Kidney (tissue), 13 donors: ENCODE measurements at regions not wholly inside any gene's neighbourhood (a gene's known extent, or its start where the extent isn't known, plus 50 kb on each side); places are given as distances from the start of the nearest gene placed in this dataset.

Experiments used
- DNase-seq, 5 donors: peaks; one replicate each; pipeline ENCODE4 v3.0.0-alpha.2; 2013 to 2020
- FAIRE-seq: peaks from 2 replicates; lab custom pipeline; 2012; peaks lifted over from hg19 to GRCh38; lab: Jason Lieb, UNC
- H3K27ac ChIP-seq, 2 donors: one replicate each; pipeline ENCODE4 v1.7.0; 2013; ENCODE audit warnings: low read depth in 2 of 2, low read length in 2 of 2, inconsistent platforms in 1 of 2
- H3K27me3 ChIP-seq: one replicate; pipeline ENCODE4 v1.7.1; 2013; ENCODE audit warnings: low read length, inconsistent platforms; ENCODE audit not compliant: control insufficient read depth, insufficient read depth
- H3K36me3 ChIP-seq, 3 donors: one replicate each; pipeline versions ENCODE4 v1.7.0 to v1.7.1; 2013; ENCODE audit warnings: low read length in 3 of 3, control low read depth in 1 of 3, inconsistent platforms in 1 of 3; ENCODE audit not compliant: insufficient read depth in 3 of 3, control insufficient read depth in 2 of 3
- H3K4me1 ChIP-seq, 3 donors: one replicate each; pipeline versions ENCODE4 v1.7.0 to v1.7.1; 2013; ENCODE audit warnings: low read length in 3 of 3, inconsistent platforms in 1 of 3, low read depth in 1 of 3; ENCODE audit not compliant: control insufficient read depth in 2 of 3, insufficient read depth in 2 of 3
- H3K4me3 ChIP-seq, 3 donors: one replicate each; pipeline versions ENCODE4 v1.7.0 to v1.8.1; 2013; ENCODE audit warnings: low read length in 3 of 3, control low read depth in 1 of 3, inconsistent platforms in 1 of 3
- H3K9ac ChIP-seq, 3 donors: one replicate each; pipeline versions ENCODE4 v1.7.0 to v1.7.1; 2013; ENCODE audit warnings: low read length in 3 of 3, control low read depth in 1 of 3, inconsistent platforms in 1 of 3
- H3K9me3 ChIP-seq, 3 donors: one replicate each; pipeline versions ENCODE4 v1.7.0 to v1.7.1; 2013; ENCODE audit warnings: low read length in 3 of 3, control low read depth in 1 of 3, inconsistent platforms in 1 of 3; ENCODE audit not compliant: control insufficient read depth in 2 of 3, insufficient read depth in 1 of 3
- intact Hi-C: fragments of 100-400 bp; cut with DNase I; formaldehyde crosslinking; loops from one replicate; pipeline ENCODE4 v1.11.1; 2022
- TF ChIP-seq, protein P1 (sequence below): IDR thresholded peaks from 3 replicates; pipeline ENCODE4 v1.5.1; 2012; ENCODE audit warnings: mild to moderate bottlenecking, moderate library complexity, borderline replicate concordance; ENCODE audit not compliant: insufficient read depth; ENCODE audit errors: extremely low read depth
- donor health status: control.
- donor health status: control.
- donor health status: control.
- donor health status: control.
- donor health status: control.
- donor health status: DM: yes; HTN: yes; CAD: no.
- donor health status: Normal renal cell carcinoma (clear cell type).

DNA sequence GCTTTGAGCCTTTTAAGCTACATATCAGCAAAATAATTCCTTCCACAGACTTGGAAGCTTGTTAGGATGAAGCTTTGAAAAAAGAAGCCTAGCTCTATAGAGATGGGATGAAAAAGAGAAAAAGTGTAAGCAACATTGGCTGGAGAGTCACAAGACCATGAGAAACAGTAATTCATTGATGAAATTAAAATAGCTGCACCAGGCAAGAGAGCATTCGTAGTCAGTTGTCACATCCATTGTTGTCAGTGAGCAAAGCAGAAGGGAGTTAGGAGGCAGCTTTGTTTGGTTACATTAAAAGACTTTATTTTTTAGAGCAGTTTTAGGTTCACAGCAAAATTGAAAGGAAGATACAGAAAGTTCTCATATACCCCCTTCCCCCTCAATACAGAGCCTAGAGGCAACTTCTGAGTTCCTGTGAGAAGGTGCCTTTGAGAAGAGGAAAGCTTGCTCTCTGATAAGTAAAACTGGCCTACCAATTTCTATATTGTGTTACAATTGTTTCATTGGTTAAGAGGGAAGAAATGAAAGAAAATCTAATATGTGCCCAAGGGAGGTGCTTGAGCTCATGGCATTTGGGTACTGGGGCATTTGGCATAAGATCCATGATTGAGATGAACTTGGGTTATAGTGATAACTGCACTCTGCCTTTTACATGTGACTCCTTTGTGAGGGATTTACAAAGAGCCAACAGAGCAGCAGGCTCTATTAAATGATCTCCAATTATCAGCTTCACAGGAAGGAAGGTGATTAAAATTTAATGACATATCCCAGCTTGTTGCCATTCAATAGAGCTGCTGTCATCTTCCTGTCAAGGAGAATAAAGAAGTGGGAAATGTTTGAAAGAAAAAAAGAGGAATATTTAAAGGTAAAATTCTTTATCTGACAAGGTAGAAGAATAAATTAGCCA is 361.3 kb upstream of the TMTC1 start:
- no peak for FAIRE-seq
- intact Hi-C loops: no loop called here

DNA sequence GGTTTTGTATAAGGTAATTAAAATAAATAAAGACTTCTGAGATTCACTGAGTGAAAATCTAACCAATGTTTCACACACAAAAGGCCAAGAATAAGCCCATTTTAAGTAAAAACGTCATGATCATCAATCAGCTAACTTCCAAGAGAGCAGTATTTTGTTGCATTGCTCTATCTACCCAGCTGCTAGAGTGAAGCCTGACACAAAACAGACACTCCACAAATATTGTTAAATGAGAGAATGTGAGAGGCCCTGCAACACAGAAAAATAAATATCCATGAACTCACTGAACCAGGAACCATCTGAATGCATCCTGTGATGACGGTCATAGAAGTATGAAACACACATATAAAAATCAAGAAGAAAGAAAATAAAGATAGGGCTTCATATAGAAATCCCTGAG is 358.6 kb upstream of the TMTC1 start:
- H3K27ac ChIP-seq: no peak overlapping the region
- no peak overlapping the region for H3K4me3 ChIP-seq
- H3K9ac ChIP-seq: no peak overlapping the region
- TF ChIP-seq, protein P1, sequence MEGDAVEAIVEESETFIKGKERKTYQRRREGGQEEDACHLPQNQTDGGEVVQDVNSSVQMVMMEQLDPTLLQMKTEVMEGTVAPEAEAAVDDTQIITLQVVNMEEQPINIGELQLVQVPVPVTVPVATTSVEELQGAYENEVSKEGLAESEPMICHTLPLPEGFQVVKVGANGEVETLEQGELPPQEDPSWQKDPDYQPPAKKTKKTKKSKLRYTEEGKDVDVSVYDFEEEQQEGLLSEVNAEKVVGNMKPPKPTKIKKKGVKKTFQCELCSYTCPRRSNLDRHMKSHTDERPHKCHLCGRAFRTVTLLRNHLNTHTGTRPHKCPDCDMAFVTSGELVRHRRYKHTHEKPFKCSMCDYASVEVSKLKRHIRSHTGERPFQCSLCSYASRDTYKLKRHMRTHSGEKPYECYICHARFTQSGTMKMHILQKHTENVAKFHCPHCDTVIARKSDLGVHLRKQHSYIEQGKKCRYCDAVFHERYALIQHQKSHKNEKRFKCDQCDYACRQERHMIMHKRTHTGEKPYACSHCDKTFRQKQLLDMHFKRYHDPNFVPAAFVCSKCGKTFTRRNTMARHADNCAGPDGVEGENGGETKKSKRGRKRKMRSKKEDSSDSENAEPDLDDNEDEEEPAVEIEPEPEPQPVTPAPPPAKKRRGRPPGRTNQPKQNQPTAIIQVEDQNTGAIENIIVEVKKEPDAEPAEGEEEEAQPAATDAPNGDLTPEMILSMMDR: no peak
- no peaks in the 10 kb centered on the region for H3K27me3 ChIP-seq
- no peaks in the 10 kb centered on the region for H3K9me3 ChIP-seq
- DNase-seq: no peak
- no peaks in the 10 kb centered on the region for H3K36me3 ChIP-seq
- no peak for FAIRE-seq
- no peaks in the 10 kb centered on the region for H3K4me1 ChIP-seq
- intact Hi-C loops: no loop called here

More for the DNA sequence above, 361.3 kb upstream of the TMTC1 start:
- no peaks in the 10 kb centered on the region for H3K9me3 ChIP-seq
- no peak overlapping the region for H3K4me3 ChIP-seq
- H3K27me3 ChIP-seq: no peaks in the 10 kb centered on the region
- H3K27ac ChIP-seq: no peak overlapping the region
- no peak overlapping the region for H3K9ac ChIP-seq
- no peaks in the 10 kb centered on the region for H3K36me3 ChIP-seq
- DNase-seq: no peak
- no peaks in the 10 kb centered on the region for H3K4me1 ChIP-seq
- TF ChIP-seq, protein P1: no peak

DNA sequence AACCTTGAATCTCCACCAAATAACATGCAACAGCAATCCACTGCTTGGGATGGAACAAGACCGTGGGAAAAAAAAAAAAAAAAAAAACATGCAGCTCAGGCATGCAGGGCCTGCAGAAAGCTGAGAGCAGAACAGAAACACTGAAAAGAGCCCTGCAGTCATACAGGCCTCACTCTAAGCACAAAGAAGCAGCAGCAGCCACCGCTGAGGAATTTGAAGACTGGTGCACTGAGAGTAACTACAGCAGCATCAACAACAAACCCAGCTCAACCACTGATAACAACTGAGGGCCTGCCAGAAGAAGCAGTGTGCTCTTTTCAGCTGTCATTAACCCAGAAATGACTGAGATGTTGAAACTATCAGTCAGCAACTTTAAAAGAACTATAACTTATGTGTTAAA is 354.7 kb upstream of the TMTC1 start:
- no peak for FAIRE-seq
- TF ChIP-seq, protein P1: no peak
- DNase-seq: no peak
- H3K27me3 ChIP-seq: no peaks in the 10 kb centered on the region
- no peaks in the 10 kb centered on the region for H3K36me3 ChIP-seq
- intact Hi-C loops: no loop called here
- H3K27ac ChIP-seq: no peak overlapping the region
- H3K9me3 ChIP-seq: no peaks in the 10 kb centered on the region
- no peaks in the 10 kb centered on the region for H3K4me1 ChIP-seq
- H3K4me3 ChIP-seq: no peak overlapping the region
- no peak overlapping the region for H3K9ac ChIP-seq
